SK-N-MC (cell line): ENCODE measurements at regions not wholly inside any gene's neighbourhood (a gene's known extent, or its start where the extent isn't known, plus 50 kb on each side); places are given as distances from the start of the nearest gene placed in this dataset.

Experiments
- EZH2 ChIP-seq: fragments of 200-600 bp; sonication (generic); IDR thresholded peaks from one replicate; pipeline ENCODE4 v1.6.1; 2017; ENCODE audit warnings: antibody characterized with exemption
- POLR2AphosphoS5 ChIP-seq: IDR thresholded peaks from 2 replicates; pipeline ENCODE4 v1.6.1; 2012; ENCODE audit warnings: mild to moderate bottlenecking, low read depth, low read length, borderline replicate concordance

GRCh38 chr6:95186710-95187109 is 390.6 kb upstream of the MANEA start:
- TF ChIP-seq EZH2 (no peak), POLR2AphosphoS5 (no peak)
